PC-3 (cell line): ENCODE measurements at regions not wholly inside any gene's neighbourhood (a gene's known extent, or its start where the extent isn't known, plus 50 kb on each side); places are given as distances from the start of the nearest gene placed in this dataset.

Source experiments
- EZH2 ChIP-seq: fragments of 300-600 bp; sonication (generic); IDR thresholded peaks from one replicate; pipeline ENCODE4 v1.6.1; 2017; ENCODE audit warnings: antibody characterized with exemption, mild to moderate bottlenecking, low read length; ENCODE audit not compliant: unreplicated experiment
- EZH2phosphoT487 ChIP-seq: fragments of 300-600 bp; sonication (generic); IDR thresholded peaks from 2 replicates; pipeline ENCODE4 v1.6.1; 2018; ENCODE audit warnings: mild to moderate bottlenecking, antibody characterized with exemption, low read length, borderline replicate concordance
- TF ChIP-seq, protein P1 (sequence below): fragments of 300-600 bp; sonication (generic); conservative IDR thresholded peaks from 2 replicates; pipeline ENCODE4 v1.5.1; 2017; ENCODE audit warnings: antibody characterized with exemption, low read depth, mild to moderate bottlenecking, low read length

DNA sequence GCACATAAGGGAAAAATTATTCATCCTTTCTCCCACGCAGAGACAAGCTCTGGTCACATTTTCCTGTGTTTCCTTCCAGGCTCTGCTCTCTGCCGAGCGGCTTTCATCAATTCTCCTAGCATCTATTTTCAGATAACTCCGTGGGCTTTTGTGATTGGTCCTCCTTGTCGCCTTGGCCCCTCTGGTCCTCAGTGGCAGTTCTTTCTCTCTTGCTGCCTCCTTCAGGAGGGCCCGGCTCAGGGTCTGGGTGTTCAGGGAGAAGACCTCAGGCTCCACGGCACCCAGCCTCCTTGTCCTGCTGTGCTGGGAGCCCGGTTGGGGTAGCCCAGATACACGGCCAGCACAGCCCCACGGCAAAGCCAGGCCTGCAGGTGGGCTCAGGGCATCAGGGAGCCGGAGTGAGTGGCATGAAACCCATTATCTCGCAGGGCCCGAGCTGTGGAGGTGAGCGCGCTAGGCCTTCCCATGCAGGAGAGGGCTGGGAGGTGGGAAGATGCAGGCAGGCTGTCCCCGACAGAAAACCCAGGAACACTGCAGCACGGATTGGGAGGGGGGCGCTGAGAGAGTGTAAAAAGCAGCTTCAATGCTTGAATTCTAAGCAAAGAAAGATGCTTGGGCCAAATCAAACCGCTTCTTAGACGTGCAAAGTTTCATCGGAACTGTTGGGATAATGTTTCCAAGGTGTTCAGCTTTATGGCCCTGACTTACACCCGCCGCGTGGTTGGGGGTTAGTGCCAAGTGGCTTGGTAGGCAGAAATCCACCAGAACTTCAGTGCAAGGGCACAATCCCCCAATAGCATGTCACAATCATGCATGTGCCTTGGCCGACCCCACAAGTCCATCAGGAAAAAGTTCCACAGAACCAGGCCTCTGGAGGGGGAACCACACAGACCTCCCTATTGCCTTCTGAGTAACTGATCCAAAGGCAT lies 81.9 kb upstream of the WNT7B start:
- TF ChIP-seq, protein P1, sequence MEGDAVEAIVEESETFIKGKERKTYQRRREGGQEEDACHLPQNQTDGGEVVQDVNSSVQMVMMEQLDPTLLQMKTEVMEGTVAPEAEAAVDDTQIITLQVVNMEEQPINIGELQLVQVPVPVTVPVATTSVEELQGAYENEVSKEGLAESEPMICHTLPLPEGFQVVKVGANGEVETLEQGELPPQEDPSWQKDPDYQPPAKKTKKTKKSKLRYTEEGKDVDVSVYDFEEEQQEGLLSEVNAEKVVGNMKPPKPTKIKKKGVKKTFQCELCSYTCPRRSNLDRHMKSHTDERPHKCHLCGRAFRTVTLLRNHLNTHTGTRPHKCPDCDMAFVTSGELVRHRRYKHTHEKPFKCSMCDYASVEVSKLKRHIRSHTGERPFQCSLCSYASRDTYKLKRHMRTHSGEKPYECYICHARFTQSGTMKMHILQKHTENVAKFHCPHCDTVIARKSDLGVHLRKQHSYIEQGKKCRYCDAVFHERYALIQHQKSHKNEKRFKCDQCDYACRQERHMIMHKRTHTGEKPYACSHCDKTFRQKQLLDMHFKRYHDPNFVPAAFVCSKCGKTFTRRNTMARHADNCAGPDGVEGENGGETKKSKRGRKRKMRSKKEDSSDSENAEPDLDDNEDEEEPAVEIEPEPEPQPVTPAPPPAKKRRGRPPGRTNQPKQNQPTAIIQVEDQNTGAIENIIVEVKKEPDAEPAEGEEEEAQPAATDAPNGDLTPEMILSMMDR, result no peak
- no peak for TF ChIP-seq EZH2phosphoT487
- TF ChIP-seq EZH2, result no peak
